Fibroblast of villous mesenchyme (primary cell): ENCODE measurements at regions not wholly inside any gene's neighbourhood (a gene's known extent, or its start where the extent isn't known, plus 50 kb on each side); places are given as distances from the start of the nearest gene placed in this dataset.

Experiments used
- DNase-seq: peaks from one replicate; pipeline ENCODE4 v3.0.0-alpha.2; 2010; ENCODE audit warnings: low read depth
- H3K4me3 ChIP-seq: 2 replicates; pipeline ENCODE4 v1.5.1; 2011; ENCODE audit warnings: low read depth, mild to moderate bottlenecking, low read length
- CTCF ChIP-seq: IDR thresholded peaks from 2 replicates; pipeline ENCODE4 v1.5.1; 2012; ENCODE audit warnings: low read depth, mild to moderate bottlenecking, low read length; ENCODE audit not compliant: insufficient read depth

- H3K4me3 ChIP-seq: no peak overlapping the region
- no peak for TF ChIP-seq CTCF
- no peak for DNase-seq
Measured at GRCh38 chr10:33947544-33947943, 613.1 kb upstream of the NRP1 start.

- no peak for DNase-seq
- no peak for TF ChIP-seq CTCF
- no peak overlapping the region for H3K4me3 ChIP-seq
Measured at GRCh38 chr10:33945051-33945450, 610.6 kb upstream of the NRP1 start.

GRCh38 chr10:33942508-33942907 is 608.0 kb upstream of the NRP1 start:
- no peak overlapping the region for H3K4me3 ChIP-seq
- DNase-seq: no peak
- TF ChIP-seq CTCF: no peak

GRCh38 chr10:33939892-33940291 is 605.4 kb upstream of the NRP1 start:
- no peak for TF ChIP-seq CTCF
- H3K4me3 ChIP-seq: no peak overlapping the region
- no peak for DNase-seq

GRCh38 chr10:33939410-33939809 is 604.9 kb upstream of the NRP1 start:
- H3K4me3 ChIP-seq: no peak overlapping the region
- no peak for DNase-seq
- no peak for TF ChIP-seq CTCF

- no peak for TF ChIP-seq CTCF
- H3K4me3 ChIP-seq: no peak overlapping the region
- DNase-seq: no peak
Measured at GRCh38 chr10:33938001-33938400, 603.5 kb upstream of the NRP1 start.

GRCh38 chr10:33937036-33937730 is 602.7 kb upstream of the NRP1 start:
- no peak for TF ChIP-seq CTCF
- H3K4me3 ChIP-seq: no peak overlapping the region
- DNase-seq: no peak
